ENCODE measurements at regions not wholly inside any gene's neighbourhood (a gene's known extent, or its start where the extent isn't known, plus 50 kb on each side); places are given as distances from the start of the nearest gene placed in this dataset.

GRCh38 chr12:90000721-90001120 lies 292.1 kb upstream of the ATP2B1 start:
- H3K36me3 ChIP-seq: no peaks in the 10 kb centered on the region
- peaks cover 26% of the 10 kb centered on the region for H3K4me1 ChIP-seq (replicated peaks)
- peak in 1 of 2 experiments; percentile 12 for DNase-seq (ENCODE audit: low read depth in 1 of 2, low spot score in 2 of 2)
- H3K4me3 ChIP-seq: no peak overlapping the region
- H3K27ac ChIP-seq: peak overlapping the region; percentile 69; the same call in 1 of the 2 replicates
- H3K27me3 ChIP-seq (replicated peaks): no peaks in the 10 kb centered on the region
- H3K9me3 ChIP-seq (replicated peaks): no peaks in the 10 kb centered on the region

- Histone ChIP-seq H3K36me3 (no peaks in the 10 kb centered on the region), H3K9me3 (replicated peaks) (no peaks in the 10 kb centered on the region), H3K4me3 (no peak overlapping the region), H3K27me3 (replicated peaks) (no peaks in the 10 kb centered on the region), H3K27ac (peak overlapping the region; percentile 69), H3K4me1 (replicated peaks) (peaks cover 28% of the 10 kb centered on the region)
- peak in 1 of 2 experiments; percentile 42 for DNase-seq (ENCODE audit: low read depth in 1 of 2, low spot score in 2 of 2)
These were observed 291.3 kb upstream of the ATP2B1 start for GRCh38 chr12:89999699-90000505.

GRCh38 chr12:89995870-89996269 lies 287.2 kb upstream of the ATP2B1 start:
- Histone ChIP-seq H3K27ac (no peak overlapping the region), H3K4me1 (replicated peaks) (peaks cover 28% of the 10 kb centered on the region), H3K27me3 (replicated peaks) (no peaks in the 10 kb centered on the region), H3K4me3 (no peak overlapping the region), H3K36me3 (no peaks in the 10 kb centered on the region), H3K9me3 (replicated peaks) (no peaks in the 10 kb centered on the region)
- peak in 1 of 2 experiments; percentile 32 for DNase-seq (ENCODE audit: low read depth in 1 of 2, low spot score in 2 of 2)

GRCh38 chr12:89994911-89995310 lies 286.3 kb upstream of the ATP2B1 start:
- no peaks in the 10 kb centered on the region for H3K36me3 ChIP-seq
- no peak overlapping the region for H3K4me3 ChIP-seq
- no peaks in the 10 kb centered on the region for H3K9me3 ChIP-seq (replicated peaks)
- H3K27me3 ChIP-seq (replicated peaks): no peaks in the 10 kb centered on the region
- no peak for DNase-seq (ENCODE audit: low read depth in 1 of 2, low spot score in 2 of 2)
- H3K4me1 ChIP-seq (replicated peaks): peaks cover 18% of the 10 kb centered on the region
- no peak overlapping the region for H3K27ac ChIP-seq

- Histone ChIP-seq H3K4me1 (replicated peaks) (peaks cover 9% of the 10 kb centered on the region), H3K4me3 (no peak overlapping the region), H3K27ac (no peak overlapping the region), H3K27me3 (replicated peaks) (no peaks in the 10 kb centered on the region), H3K9me3 (replicated peaks) (no peaks in the 10 kb centered on the region), H3K36me3 (no peaks in the 10 kb centered on the region)
- no peak for DNase-seq (ENCODE audit: low read depth in 1 of 2, low spot score in 2 of 2)
These were observed 285.0 kb upstream of the ATP2B1 start for GRCh38 chr12:89993632-89994031.

- DNase-seq (ENCODE audit: low read depth in 1 of 2, low spot score in 2 of 2): no peak
- Histone ChIP-seq H3K36me3 (no peaks in the 10 kb centered on the region), H3K4me3 (no peak overlapping the region), H3K4me1 (replicated peaks) (peaks cover 9% of the 10 kb centered on the region), H3K9me3 (replicated peaks) (no peaks in the 10 kb centered on the region), H3K27ac (no peak overlapping the region), H3K27me3 (replicated peaks) (no peaks in the 10 kb centered on the region)
These were observed 284.2 kb upstream of the ATP2B1 start for GRCh38 chr12:89992668-89993451.

- H3K36me3 ChIP-seq: no peaks in the 10 kb centered on the region
- H3K4me3 ChIP-seq: no peak overlapping the region
- H3K27me3 ChIP-seq (replicated peaks): no peaks in the 10 kb centered on the region
- no peaks in the 10 kb centered on the region for H3K9me3 ChIP-seq (replicated peaks)
- DNase-seq (ENCODE audit: low read depth in 1 of 2, low spot score in 2 of 2): no peak
- peaks cover 9% of the 10 kb centered on the region for H3K4me1 ChIP-seq (replicated peaks)
- no peak overlapping the region for H3K27ac ChIP-seq
These were observed 283.4 kb upstream of the ATP2B1 start for GRCh38 chr12:89991807-89992590.

- Histone ChIP-seq H3K36me3 (no peaks in the 10 kb centered on the region), H3K27me3 (replicated peaks) (no peaks in the 10 kb centered on the region), H3K4me3 (no peak overlapping the region), H3K27ac (no peak overlapping the region), H3K4me1 (replicated peaks) (no peaks in the 10 kb centered on the region), H3K9me3 (replicated peaks) (no peaks in the 10 kb centered on the region)
- DNase-seq (ENCODE audit: low read depth in 1 of 2, low spot score in 2 of 2): no peak
These were observed 279.7 kb upstream of the ATP2B1 start for GRCh38 chr12:89988188-89988915.

- no peak overlapping the region for H3K4me3 ChIP-seq
- no peak overlapping the region for H3K27ac ChIP-seq
- H3K9me3 ChIP-seq (replicated peaks): no peaks in the 10 kb centered on the region
- no peaks in the 10 kb centered on the region for H3K27me3 ChIP-seq (replicated peaks)
- no peaks in the 10 kb centered on the region for H3K36me3 ChIP-seq
- H3K4me1 ChIP-seq (replicated peaks): no peaks in the 10 kb centered on the region
- DNase-seq (ENCODE audit: low read depth in 1 of 2, low spot score in 2 of 2): no peak
These were observed 277.3 kb upstream of the ATP2B1 start for GRCh38 chr12:89985935-89986334.

- no peaks in the 10 kb centered on the region for H3K27me3 ChIP-seq (replicated peaks)
These were observed 276.2 kb upstream of the ATP2B1 start for GRCh38 chr12:89984846-89985245.

GRCh38 chr12:89983622-89984021 lies 275.0 kb upstream of the ATP2B1 start:
- Histone ChIP-seq H3K4me3 (no peak overlapping the region), H3K27ac (no peak overlapping the region), H3K4me1 (replicated peaks) (no peaks in the 10 kb centered on the region), H3K9me3 (replicated peaks) (no peaks in the 10 kb centered on the region), H3K36me3 (no peaks in the 10 kb centered on the region), H3K27me3 (replicated peaks) (no peaks in the 10 kb centered on the region)
- DNase-seq (ENCODE audit: low read depth in 1 of 2, low spot score in 2 of 2): no peak

More at GRCh38 chr12:89984846-89985245, 276.2 kb upstream of the ATP2B1 start:
- no peak for DNase-seq (ENCODE audit: low read depth in 1 of 2, low spot score in 2 of 2)
- H3K9me3 ChIP-seq (replicated peaks): no peaks in the 10 kb centered on the region
- H3K27ac ChIP-seq: no peak overlapping the region
- H3K4me3 ChIP-seq: no peak overlapping the region
- no peaks in the 10 kb centered on the region for H3K36me3 ChIP-seq
- H3K4me1 ChIP-seq (replicated peaks): no peaks in the 10 kb centered on the region

GRCh38 chr12:89980236-89980635 lies 271.6 kb upstream of the ATP2B1 start:
- Histone ChIP-seq H3K9me3 (replicated peaks) (no peaks in the 10 kb centered on the region; the same call in 1 of the 2 replicates), H3K27ac (no peak overlapping the region), H3K36me3 (no peaks in the 10 kb centered on the region), H3K4me1 (replicated peaks) (no peaks in the 10 kb centered on the region), H3K4me3 (no peak overlapping the region), H3K27me3 (replicated peaks) (no peaks in the 10 kb centered on the region)
- no peak for DNase-seq (ENCODE audit: low read depth in 1 of 2, low spot score in 2 of 2)

GRCh38 chr12:89977405-89978085 lies 268.9 kb upstream of the ATP2B1 start:
- H3K27ac ChIP-seq: no peak overlapping the region
- H3K4me3 ChIP-seq: no peak overlapping the region

More at GRCh38 chr12:89977405-89978085, 268.9 kb upstream of the ATP2B1 start:
- H3K9me3 ChIP-seq (replicated peaks): no peaks in the 10 kb centered on the region; the same call in 1 of the 2 replicates
- H3K4me1 ChIP-seq (replicated peaks): no peaks in the 10 kb centered on the region
- no peaks in the 10 kb centered on the region for H3K36me3 ChIP-seq
- DNase-seq (ENCODE audit: low read depth in 1 of 2, low spot score in 2 of 2): no peak
- H3K27me3 ChIP-seq (replicated peaks): no peaks in the 10 kb centered on the region
